HFFc6 (cell line): ENCODE measurements at regions not wholly inside any gene's neighbourhood (a gene's known extent, or its start where the extent isn't known, plus 50 kb on each side); places are given as distances from the start of the nearest gene placed in this dataset.

Experiments
- DNase-seq: peaks from one replicate; pipeline ENCODE4 v3.0.0-alpha.2; 2018
- H3K27ac Mint-ChIP-seq: 2 replicates; pipeline ENCODE4 v1.8.0; 2020; ENCODE audit warnings: mild to moderate bottlenecking, mixed read lengths
- H3K27me3 Mint-ChIP-seq: 2 replicates; pipeline ENCODE4 v1.8.0; 2021; ENCODE audit warnings: mild to moderate bottlenecking, moderate library complexity, mixed read lengths; ENCODE audit not compliant: insufficient read depth
- H3K36me3 Mint-ChIP-seq: 2 replicates; pipeline ENCODE4 v1.8.0; 2021; ENCODE audit warnings: low read depth, mixed read lengths
- H3K4me1 Mint-ChIP-seq: 2 replicates; pipeline ENCODE4 v1.8.0; 2020; ENCODE audit warnings: low read depth, mixed read lengths
- H3K4me3 Mint-ChIP-seq: 2 replicates; pipeline ENCODE4 v1.8.0; 2020; ENCODE audit warnings: mild to moderate bottlenecking, moderate library complexity, mixed read lengths
- H3K9me3 Mint-ChIP-seq: 2 replicates; pipeline ENCODE4 v1.8.0; 2020; ENCODE audit warnings: mild to moderate bottlenecking, mixed read lengths
- TF ChIP-seq, protein P1 (sequence below): fragments of 200-600 bp; sonication (generic); IDR thresholded peaks from 2 replicates; pipeline ENCODE4 v1.5.0; 2021; ENCODE audit warnings: antibody characterized with exemption, mild to moderate bottlenecking

DNA sequence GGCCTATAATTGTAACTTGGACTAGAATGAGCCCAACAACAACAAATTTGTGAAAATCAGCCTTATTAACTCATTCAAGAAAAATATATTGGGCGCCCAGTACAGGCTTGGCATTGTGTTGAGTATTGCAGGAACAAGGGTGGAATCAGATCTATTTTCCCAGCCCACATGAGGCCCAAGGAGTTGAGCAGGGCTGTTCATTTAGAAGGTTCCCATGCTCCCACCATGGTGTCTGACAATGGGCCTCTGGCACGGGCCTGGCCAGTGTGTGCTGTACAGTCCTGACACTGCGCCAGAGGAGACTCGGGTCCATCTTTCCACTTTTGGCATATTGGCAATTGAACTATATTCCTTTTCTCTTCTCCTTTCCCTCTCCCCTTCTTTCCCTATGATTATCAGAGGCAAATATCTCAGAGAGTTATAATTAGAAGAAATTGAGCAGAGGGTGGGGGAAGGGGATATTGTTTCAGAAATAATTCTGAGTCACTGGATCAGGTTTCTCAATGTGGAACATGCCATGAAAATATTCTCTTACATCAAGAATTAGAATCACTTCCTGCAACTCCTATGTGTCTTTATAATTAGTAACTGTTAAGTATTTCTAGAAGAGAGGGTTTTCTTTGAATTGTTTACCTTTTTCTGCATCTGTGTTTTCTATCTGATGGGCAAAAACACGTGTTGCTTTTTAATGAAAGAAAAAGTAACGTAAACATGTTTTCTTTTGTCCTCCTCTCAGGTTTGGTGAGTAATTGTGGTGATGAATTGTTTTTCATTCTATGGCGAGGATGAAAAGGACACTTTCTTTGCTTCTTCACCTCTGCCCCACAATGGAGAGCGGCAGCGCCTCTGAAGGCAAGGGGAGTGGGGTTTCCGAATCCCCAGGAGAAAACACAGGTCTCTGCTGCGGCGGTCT, 209.4 kb downstream of the FOXA2 start:
- Mint-ChIP-seq H3K4me1 (no peaks in the 10 kb centered on the region), H3K27ac (no peak overlapping the region), H3K4me3 (no peak overlapping the region), H3K27me3 (peaks cover 9% of the 10 kb centered on the region), H3K36me3 (no peaks in the 10 kb centered on the region; the same call in 1 of the 2 replicates), H3K9me3 (peaks cover 36% of the 10 kb centered on the region)
- TF ChIP-seq, protein P1, sequence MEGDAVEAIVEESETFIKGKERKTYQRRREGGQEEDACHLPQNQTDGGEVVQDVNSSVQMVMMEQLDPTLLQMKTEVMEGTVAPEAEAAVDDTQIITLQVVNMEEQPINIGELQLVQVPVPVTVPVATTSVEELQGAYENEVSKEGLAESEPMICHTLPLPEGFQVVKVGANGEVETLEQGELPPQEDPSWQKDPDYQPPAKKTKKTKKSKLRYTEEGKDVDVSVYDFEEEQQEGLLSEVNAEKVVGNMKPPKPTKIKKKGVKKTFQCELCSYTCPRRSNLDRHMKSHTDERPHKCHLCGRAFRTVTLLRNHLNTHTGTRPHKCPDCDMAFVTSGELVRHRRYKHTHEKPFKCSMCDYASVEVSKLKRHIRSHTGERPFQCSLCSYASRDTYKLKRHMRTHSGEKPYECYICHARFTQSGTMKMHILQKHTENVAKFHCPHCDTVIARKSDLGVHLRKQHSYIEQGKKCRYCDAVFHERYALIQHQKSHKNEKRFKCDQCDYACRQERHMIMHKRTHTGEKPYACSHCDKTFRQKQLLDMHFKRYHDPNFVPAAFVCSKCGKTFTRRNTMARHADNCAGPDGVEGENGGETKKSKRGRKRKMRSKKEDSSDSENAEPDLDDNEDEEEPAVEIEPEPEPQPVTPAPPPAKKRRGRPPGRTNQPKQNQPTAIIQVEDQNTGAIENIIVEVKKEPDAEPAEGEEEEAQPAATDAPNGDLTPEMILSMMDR, result no peak
- DNase-seq, result no peak

DNA sequence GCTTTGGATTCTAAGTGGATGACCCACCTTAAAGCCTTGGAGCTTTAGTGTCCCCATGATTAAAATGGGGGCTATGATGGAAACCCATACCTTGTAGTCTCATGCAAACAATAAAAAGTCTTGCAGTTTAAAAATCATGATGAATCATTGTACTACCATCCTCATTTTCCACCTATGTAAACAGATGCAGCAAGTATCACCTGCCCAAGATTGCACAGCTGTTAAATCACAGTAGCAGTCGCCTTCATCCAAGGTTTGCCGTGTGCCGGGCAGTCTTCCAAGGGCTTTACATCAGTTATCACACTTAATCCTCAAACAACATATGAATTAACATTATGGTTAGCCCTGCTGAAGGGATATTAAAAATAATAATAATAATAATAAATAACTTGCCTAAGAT, 210.3 kb downstream of the FOXA2 start:
- H3K27ac Mint-ChIP-seq, result no peak overlapping the region
- H3K36me3 Mint-ChIP-seq, result no peaks in the 10 kb centered on the region; the same call in 1 of the 2 replicates
- H3K4me1 Mint-ChIP-seq, result no peaks in the 10 kb centered on the region
- peaks cover 7% of the 10 kb centered on the region for H3K27me3 Mint-ChIP-seq
- TF ChIP-seq, protein P1, result no peak
- peaks cover 37% of the 10 kb centered on the region for H3K9me3 Mint-ChIP-seq
- DNase-seq, result no peak
- H3K4me3 Mint-ChIP-seq, result no peak overlapping the region

DNA sequence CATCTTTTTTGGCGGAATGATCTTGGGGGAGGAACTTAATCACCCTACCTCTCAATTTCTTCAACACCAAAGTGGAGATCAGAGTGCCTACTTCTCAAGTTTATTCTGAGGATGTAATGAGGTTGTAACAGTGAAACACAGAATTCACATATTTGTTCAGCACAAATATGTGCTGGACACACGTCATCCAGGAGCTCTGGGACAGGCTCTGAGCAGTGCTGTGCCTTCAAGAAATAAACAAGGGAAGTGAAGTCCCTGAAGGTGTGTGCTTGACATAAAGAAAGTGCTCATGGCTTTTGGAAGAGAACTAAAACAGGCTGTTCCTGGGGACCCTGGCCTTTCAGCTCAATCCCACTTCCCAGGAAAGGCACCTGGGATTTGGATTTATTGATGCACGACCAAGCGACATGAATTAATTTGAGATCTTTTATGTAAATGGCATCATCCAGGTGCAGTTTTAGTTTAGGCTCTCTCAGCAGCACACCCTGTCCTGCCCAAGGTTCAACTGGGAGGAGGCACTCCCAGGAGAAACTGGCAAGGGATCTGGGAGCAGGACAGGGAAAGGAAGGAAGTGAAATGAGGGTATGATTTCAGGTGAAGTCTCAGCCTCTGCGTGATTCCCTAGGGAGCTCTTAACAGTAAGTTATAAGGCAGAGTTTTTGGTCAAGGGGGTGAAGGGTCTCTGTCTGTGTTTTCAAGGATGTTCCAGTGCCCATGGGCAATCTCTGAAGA, 211.0 kb downstream of the FOXA2 start:
- no peak overlapping the region for H3K27ac Mint-ChIP-seq
- TF ChIP-seq, protein P1, result no peak
- no peak for DNase-seq
- peaks cover 7% of the 10 kb centered on the region for H3K27me3 Mint-ChIP-seq
- no peaks in the 10 kb centered on the region; the same call in 1 of the 2 replicates for H3K36me3 Mint-ChIP-seq
- no peaks in the 10 kb centered on the region for H3K4me1 Mint-ChIP-seq
- H3K9me3 Mint-ChIP-seq, result peaks cover 42% of the 10 kb centered on the region
- no peak overlapping the region for H3K4me3 Mint-ChIP-seq

DNA sequence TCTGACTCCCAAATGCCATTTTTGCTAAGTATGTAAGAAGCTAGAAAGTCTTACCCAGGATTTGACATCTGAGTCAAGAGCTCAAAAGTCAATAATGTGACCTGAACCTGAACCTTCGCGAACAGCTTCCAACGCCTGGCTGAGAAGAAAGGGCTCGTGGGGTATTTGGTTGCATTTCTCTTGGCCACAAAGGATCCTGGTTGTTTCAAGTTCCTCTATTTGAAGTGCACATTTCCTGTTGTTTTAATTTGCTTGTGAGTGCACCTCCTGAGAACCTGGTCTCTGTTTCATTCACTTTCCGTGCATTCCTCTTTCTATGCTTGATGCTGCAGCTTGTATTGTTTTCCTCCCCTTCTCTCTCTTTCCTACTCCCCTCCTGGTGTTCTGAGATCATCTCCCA, 212.5 kb downstream of the FOXA2 start:
- no peak overlapping the region for H3K27ac Mint-ChIP-seq
- H3K4me1 Mint-ChIP-seq, result no peaks in the 10 kb centered on the region
- peaks cover 7% of the 10 kb centered on the region for H3K27me3 Mint-ChIP-seq
- peaks cover 56% of the 10 kb centered on the region for H3K9me3 Mint-ChIP-seq
- no peak overlapping the region for H3K4me3 Mint-ChIP-seq
- no peak for DNase-seq
- TF ChIP-seq, protein P1, result no peak
- no peaks in the 10 kb centered on the region; the same call in 1 of the 2 replicates for H3K36me3 Mint-ChIP-seq

DNA sequence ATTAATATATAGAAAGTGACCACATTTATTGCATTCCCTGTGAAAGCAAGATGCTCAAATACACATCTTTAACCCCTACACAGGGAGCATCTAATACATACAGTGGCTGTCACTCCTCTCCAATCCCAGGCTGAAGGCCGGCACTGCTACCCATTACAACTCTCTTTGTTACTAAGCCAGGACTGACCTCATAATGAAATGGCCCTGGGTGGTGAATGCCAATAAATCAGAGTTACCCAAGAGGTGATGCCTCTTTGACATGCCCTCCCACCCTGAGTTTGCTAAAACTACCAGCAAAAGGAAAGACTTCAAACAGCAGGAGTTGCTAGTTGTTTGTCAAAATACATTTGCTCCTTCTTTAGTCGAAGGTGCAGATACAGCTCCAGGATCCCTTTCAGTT, 214.2 kb downstream of the FOXA2 start:
- DNase-seq, result no peak
- no peak overlapping the region for H3K27ac Mint-ChIP-seq
- peaks cover 5% of the 10 kb centered on the region for H3K27me3 Mint-ChIP-seq
- H3K36me3 Mint-ChIP-seq, result no peaks in the 10 kb centered on the region; the same call in 1 of the 2 replicates
- TF ChIP-seq, protein P1, result no peak
- H3K4me1 Mint-ChIP-seq, result no peaks in the 10 kb centered on the region
- H3K9me3 Mint-ChIP-seq, result peaks cover 53% of the 10 kb centered on the region
- H3K4me3 Mint-ChIP-seq, result no peak overlapping the region
